Nephron progenitor cell (in vitro differentiated cells): ENCODE measurements at regions not wholly inside any gene's neighbourhood (a gene's known extent, or its start where the extent isn't known, plus 50 kb on each side); places are given as distances from the start of the nearest gene placed in this dataset.

ENCODE experiments used
- DNase-seq: peaks from one replicate; pipeline ENCODE4 v3.0.0; 2021
- H3K27ac Mint-ChIP-seq: 2 replicates; pipeline ENCODE4 v1.8.0; 2021; ENCODE audit warnings: mild to moderate bottlenecking, moderate library complexity, mixed read lengths
- H3K27me3 Mint-ChIP-seq: 2 replicates; pipeline ENCODE4 v1.8.0; 2021; ENCODE audit warnings: mild to moderate bottlenecking, low read depth, mixed read lengths; ENCODE audit not compliant: poor library complexity
- H3K36me3 Mint-ChIP-seq: 2 replicates; pipeline ENCODE4 v1.8.0; 2021; ENCODE audit warnings: low read depth, mixed read lengths
- H3K4me1 Mint-ChIP-seq: 2 replicates; pipeline ENCODE4 v1.8.0; 2021; ENCODE audit warnings: mixed read lengths
- H3K4me3 Mint-ChIP-seq: 2 replicates; pipeline ENCODE4 v1.8.0; 2021; ENCODE audit warnings: mild to moderate bottlenecking, moderate library complexity, mixed read lengths
- H3K9me3 Mint-ChIP-seq: 2 replicates; pipeline ENCODE4 v1.8.0; 2021; ENCODE audit warnings: mild to moderate bottlenecking, moderate library complexity, mixed read lengths
- CTCF ChIP-seq: fragments of 200-600 bp; sonication (generic); IDR thresholded peaks from 2 replicates; pipeline ENCODE4 v1.5.0; 2021; ENCODE audit warnings: antibody characterized with exemption

DNA sequence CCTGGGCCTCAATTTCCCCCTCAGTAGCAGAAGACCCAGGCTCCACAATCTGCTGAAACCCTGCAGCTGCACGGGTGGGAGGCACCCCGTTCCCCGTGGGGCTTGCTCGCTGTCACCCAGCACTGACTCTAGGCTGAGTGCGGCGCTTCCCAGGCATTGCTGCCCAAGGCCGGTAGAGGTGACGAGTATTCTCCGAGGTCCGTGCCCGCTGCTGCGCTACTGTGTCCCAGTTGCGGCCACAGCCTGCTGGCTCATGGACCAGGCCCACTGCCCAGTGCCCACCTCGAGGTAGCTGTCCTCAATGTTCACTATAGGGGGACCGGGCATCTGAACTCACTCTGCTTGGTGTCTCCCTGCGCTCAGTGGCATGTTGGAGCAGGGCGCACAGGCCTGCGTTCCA is 74.7 kb downstream of the GSC start:
- TF ChIP-seq CTCF: no peak
- Mint-ChIP-seq H3K4me3 (no peak overlapping the region), H3K9me3 (peaks cover 4% of the 10 kb centered on the region), H3K27me3 (peaks cover 31% of the 10 kb centered on the region), H3K4me1 (peaks cover 10% of the 10 kb centered on the region), H3K27ac (peak overlapping the region; percentile 36), H3K36me3 (no peaks in the 10 kb centered on the region)
- no peak for DNase-seq

DNA sequence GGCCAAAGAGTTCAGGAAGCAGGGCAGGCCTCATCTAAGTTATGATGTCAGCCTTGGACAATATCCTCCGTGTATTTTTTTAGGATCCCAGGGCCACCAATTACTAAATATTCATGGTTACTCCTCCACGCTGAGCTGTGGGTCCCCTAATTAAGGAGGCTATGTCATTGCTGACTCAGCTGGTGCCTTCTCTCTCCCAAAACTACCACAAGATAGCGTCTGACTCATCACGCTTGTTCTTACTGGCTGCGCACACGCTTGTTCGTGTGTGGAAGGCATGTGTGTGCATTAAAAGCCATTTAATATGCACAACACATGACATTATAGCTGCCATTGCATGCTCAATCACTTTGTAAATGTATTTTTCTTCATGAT is 78.3 kb downstream of the GSC start:
- Mint-ChIP-seq H3K27ac (no peak overlapping the region), H3K4me3 (no peak overlapping the region), H3K4me1 (peaks cover 18% of the 10 kb centered on the region), H3K27me3 (peaks cover 30% of the 10 kb centered on the region), H3K9me3 (peaks cover 4% of the 10 kb centered on the region), H3K36me3 (no peaks in the 10 kb centered on the region)
- TF ChIP-seq CTCF: no peak
- DNase-seq: no peak

DNA sequence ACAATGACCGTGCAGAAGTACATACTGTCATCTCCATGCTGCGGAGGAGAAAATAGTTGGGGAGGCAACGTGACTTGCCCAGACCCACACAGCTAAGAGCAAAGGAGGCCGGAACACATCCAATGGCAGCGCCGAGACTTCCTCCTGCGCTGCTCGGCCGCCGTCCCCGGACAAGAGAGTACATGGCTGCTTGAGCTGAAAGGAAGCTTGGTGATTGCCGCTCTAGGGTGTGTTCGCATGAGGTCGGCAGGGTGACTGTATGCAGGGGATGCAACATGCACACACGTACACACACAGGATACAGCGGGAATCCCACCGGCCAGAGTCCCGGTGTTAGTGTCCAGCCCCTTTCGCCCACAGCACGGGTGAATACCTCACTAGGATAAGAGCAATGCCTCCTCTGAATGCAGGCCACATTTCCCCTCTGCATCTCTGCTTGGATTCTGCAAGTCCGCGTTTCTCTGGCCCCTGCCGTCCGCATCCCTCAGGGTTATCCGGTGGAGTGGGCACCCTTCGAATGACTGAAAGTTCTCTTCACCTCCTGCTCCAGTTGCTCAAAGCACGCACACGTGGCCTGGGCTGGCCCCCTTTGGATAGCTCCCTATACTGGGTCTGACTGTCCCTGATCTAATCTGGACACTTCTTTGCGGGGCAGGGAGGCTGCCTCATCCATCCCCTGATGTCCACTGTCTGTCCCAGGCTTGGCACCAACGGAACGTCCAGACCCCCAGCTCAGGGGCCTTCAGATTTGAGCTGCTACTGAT is 78.8 kb downstream of the GSC start:
- peaks cover 18% of the 10 kb centered on the region for H3K4me1 Mint-ChIP-seq
- no peak for DNase-seq
- no peaks in the 10 kb centered on the region for H3K36me3 Mint-ChIP-seq
- no peak overlapping the region for H3K4me3 Mint-ChIP-seq
- TF ChIP-seq CTCF: no peak
- H3K9me3 Mint-ChIP-seq: peaks cover 4% of the 10 kb centered on the region
- H3K27ac Mint-ChIP-seq: no peak overlapping the region
- H3K27me3 Mint-ChIP-seq: peaks cover 30% of the 10 kb centered on the region

GRCh38 chr14:94690486-94690885 is 78.3 kb downstream of the SERPINA3 start:
- Mint-ChIP-seq H3K27ac (no peak overlapping the region), H3K9me3 (peaks cover 4% of the 10 kb centered on the region), H3K27me3 (peaks cover 30% of the 10 kb centered on the region), H3K4me3 (no peak overlapping the region), H3K4me1 (peaks cover 18% of the 10 kb centered on the region), H3K36me3 (no peaks in the 10 kb centered on the region)
- DNase-seq: no peak
- TF ChIP-seq CTCF: no peak

GRCh38 chr14:94689985-94690400 is 77.8 kb downstream of the SERPINA3 start:
- no peak for DNase-seq
- H3K4me1 Mint-ChIP-seq: peaks cover 18% of the 10 kb centered on the region
- peaks cover 30% of the 10 kb centered on the region for H3K27me3 Mint-ChIP-seq
- peaks cover 4% of the 10 kb centered on the region for H3K9me3 Mint-ChIP-seq
- no peaks in the 10 kb centered on the region for H3K36me3 Mint-ChIP-seq
- no peak overlapping the region for H3K27ac Mint-ChIP-seq
- no peak for TF ChIP-seq CTCF
- H3K4me3 Mint-ChIP-seq: peak overlapping the region; percentile 64
